Fibroblast of the aortic adventitia (primary cell): ENCODE measurements at regions not wholly inside any gene's neighbourhood (a gene's known extent, or its start where the extent isn't known, plus 50 kb on each side); places are given as distances from the start of the nearest gene placed in this dataset.

ENCODE experiments used
- DNase-seq: peaks from one replicate; pipeline ENCODE4 v3.0.0-alpha.2; 2010; ENCODE audit warnings: low read depth
- H3K4me3 ChIP-seq: 2 replicates; pipeline ENCODE4 v1.5.1; 2011; ENCODE audit warnings: low read depth, mild to moderate bottlenecking, control low read depth, low read length, moderate library complexity
- TF ChIP-seq, protein P1 (sequence below): IDR thresholded peaks from 2 replicates; pipeline ENCODE4 v1.5.1; 2011; ENCODE audit warnings: mild to moderate bottlenecking, low read length, control low read depth, inconsistent platforms; ENCODE audit not compliant: insufficient read depth

DNA sequence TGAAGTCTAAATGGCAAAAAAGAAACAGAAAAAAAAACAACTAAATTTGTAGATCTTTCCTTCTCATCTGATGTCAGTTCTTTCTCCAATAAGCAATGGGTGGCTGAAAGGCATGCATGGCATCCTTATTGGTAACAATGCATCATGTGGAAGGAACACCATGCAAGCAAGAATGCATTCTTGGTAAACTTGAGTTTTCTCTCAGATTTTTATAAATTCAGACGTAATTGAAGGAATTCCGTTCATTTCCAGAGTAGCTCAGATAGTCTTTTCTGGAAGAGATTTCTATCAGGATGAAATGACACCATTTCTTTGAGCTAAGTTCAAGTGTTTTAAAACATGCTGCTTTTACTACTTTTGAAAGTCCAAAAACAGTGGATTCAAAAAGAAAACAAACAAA lies 373.0 kb downstream of the COG6 start:
- DNase-seq, result no peak
- H3K4me3 ChIP-seq, result no peak overlapping the region
- TF ChIP-seq, protein P1, sequence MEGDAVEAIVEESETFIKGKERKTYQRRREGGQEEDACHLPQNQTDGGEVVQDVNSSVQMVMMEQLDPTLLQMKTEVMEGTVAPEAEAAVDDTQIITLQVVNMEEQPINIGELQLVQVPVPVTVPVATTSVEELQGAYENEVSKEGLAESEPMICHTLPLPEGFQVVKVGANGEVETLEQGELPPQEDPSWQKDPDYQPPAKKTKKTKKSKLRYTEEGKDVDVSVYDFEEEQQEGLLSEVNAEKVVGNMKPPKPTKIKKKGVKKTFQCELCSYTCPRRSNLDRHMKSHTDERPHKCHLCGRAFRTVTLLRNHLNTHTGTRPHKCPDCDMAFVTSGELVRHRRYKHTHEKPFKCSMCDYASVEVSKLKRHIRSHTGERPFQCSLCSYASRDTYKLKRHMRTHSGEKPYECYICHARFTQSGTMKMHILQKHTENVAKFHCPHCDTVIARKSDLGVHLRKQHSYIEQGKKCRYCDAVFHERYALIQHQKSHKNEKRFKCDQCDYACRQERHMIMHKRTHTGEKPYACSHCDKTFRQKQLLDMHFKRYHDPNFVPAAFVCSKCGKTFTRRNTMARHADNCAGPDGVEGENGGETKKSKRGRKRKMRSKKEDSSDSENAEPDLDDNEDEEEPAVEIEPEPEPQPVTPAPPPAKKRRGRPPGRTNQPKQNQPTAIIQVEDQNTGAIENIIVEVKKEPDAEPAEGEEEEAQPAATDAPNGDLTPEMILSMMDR, result no peak

DNA sequence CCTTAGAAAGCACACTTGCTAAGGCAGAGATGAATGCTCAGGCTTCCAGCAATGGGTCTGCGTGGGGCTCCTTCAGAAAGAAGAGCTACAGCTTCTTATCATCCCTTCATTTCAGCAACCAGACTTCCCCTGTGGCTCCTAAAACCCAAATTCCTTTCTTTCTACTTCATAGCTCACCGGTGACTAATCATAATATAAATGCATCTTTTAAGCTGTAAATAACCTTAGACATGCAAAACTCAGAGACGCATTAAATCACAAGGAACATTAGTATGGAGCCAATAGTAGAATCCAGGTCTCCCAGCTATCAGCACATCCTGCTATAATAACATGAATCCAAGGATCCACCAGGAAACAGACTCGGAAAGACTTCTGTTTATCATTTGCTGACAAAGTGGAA lies 375.6 kb downstream of the COG6 start:
- DNase-seq, result peak; percentile 68
- TF ChIP-seq, protein P1, result no peak
- no peak overlapping the region for H3K4me3 ChIP-seq

DNA sequence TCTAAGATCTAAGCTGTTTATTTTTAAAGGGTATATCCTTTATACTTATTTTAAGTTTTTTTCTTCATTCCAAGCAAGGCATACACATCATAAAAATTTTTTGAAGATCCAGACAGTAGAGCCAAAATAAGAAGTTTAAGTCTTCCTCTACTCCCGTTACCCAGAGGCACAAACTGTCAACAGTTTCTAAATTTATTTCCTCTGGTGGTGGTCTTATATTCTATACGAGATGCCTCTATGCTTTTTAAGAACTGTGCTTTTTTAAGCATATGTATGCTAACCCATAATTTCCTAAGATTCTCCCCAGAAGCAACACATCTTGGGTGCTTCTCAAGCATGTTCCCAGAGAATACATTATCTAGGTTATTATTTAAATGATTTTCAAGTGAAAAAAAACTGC lies 383.6 kb downstream of the COG6 start:
- TF ChIP-seq, protein P1, result no peak
- H3K4me3 ChIP-seq, result no peak overlapping the region
- DNase-seq, result no peak

DNA sequence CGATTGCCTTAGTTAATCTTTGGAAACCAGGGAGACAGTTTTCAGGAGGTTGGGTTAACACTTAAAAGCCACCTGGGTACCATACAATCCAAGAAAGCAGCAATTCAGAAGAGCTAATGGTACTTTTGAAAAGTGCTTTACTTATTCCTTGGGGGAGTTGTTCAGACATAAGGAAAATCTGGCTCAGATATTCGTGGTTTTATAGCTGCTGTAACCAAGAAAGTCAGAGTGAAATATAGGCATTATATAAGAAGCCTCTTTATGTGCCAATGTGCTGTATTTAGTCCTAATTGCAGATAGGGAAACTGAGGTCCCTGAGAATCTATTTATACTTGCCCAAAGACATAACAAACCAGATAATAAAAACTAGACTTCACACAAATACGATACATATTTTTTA lies 387.5 kb downstream of the COG6 start:
- H3K4me3 ChIP-seq, result no peak overlapping the region
- TF ChIP-seq, protein P1, result no peak
- DNase-seq, result no peak

DNA sequence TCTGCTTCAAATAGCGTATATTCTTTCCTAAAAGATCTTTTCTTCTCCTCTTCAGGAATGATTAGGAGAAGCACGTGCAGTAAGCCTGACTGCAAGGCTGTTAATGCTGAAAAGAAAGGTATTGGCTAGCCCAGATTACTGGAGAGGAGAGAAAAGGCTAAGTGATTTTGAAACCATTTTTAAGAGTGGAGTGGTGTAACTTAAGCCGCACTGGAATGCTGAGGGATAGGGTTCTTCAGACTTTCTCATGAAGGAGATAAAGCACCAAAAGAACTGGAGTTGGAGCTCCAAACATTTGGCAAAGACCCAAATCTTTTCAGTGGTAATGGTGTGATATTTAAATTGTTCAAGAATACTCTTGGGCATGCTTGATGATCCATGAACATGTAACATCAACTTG lies 388.3 kb downstream of the COG6 start:
- TF ChIP-seq, protein P1, result no peak
- DNase-seq, result no peak
- no peak overlapping the region for H3K4me3 ChIP-seq

DNA sequence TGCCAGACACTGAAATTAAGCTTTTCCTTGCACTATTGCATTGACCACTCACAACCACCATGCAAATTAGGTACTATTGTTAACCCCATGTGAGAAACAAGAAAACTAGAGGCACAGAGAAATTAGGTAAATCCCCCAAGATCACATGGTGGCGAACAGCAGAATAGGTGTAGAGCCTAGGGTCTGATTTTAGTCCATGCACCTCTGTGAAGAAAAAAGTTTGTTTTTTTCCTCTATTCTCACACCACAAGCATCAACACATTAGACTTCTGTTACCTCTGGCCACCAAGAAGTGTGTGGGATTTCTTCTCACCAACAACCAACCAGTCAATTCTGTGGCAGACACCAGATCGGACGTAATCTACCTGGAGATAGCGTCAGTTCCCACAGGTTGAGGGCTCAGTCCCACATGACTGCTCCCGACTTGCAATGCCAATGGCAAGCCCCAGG lies 391.9 kb downstream of the COG6 start:
- DNase-seq, result no peak
- TF ChIP-seq, protein P1, result no peak
- H3K4me3 ChIP-seq, result no peak overlapping the region

DNA sequence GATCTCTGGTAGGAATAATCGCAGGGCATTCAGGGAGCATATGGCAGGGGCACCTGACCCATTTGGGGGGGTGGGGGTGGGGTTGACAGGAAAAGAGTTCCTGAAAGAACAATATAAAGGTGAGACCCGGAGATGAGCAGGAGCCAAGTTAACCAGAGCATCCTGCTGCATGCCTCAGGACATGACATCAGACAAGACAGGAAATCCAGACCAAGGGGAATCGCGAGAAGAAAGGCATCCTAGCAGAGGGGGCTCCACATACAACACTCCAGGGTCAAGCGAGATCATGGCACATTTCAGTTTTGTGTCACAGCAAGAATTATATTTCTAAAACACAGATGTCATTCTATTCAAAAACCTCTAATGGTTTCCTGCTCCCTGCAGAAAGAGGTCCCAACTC lies 393.1 kb downstream of the COG6 start:
- TF ChIP-seq, protein P1, result no peak
- no peak overlapping the region for H3K4me3 ChIP-seq
- no peak for DNase-seq
